ENCODE measurements at regions not wholly inside any gene's neighbourhood (a gene's known extent, or its start where the extent isn't known, plus 50 kb on each side); places are given as distances from the start of the nearest gene placed in this dataset.

GRCh38 chr13:90615236-90615635 is 732.3 kb upstream of the MIR17HG start:
- Mint-ChIP-seq H3K4me1 (no peaks in the 10 kb centered on the region), H3K36me3 (ENCODE audit: low read depth) (no peaks in the 10 kb centered on the region), H3K27me3 (ENCODE audit: low read depth, poor library complexity) (peaks cover 7% of the 10 kb centered on the region), H3K27ac (no peak overlapping the region), H3K4me3 (no peak overlapping the region), H3K9me3 (peaks cover 9% of the 10 kb centered on the region)
- no peak for DNase-seq
- TF ChIP-seq, protein P1, sequence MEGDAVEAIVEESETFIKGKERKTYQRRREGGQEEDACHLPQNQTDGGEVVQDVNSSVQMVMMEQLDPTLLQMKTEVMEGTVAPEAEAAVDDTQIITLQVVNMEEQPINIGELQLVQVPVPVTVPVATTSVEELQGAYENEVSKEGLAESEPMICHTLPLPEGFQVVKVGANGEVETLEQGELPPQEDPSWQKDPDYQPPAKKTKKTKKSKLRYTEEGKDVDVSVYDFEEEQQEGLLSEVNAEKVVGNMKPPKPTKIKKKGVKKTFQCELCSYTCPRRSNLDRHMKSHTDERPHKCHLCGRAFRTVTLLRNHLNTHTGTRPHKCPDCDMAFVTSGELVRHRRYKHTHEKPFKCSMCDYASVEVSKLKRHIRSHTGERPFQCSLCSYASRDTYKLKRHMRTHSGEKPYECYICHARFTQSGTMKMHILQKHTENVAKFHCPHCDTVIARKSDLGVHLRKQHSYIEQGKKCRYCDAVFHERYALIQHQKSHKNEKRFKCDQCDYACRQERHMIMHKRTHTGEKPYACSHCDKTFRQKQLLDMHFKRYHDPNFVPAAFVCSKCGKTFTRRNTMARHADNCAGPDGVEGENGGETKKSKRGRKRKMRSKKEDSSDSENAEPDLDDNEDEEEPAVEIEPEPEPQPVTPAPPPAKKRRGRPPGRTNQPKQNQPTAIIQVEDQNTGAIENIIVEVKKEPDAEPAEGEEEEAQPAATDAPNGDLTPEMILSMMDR (IDR thresholded peaks at IDR 0.05), result no peak

- Mint-ChIP-seq H3K27ac (no peak overlapping the region), H3K36me3 (ENCODE audit: low read depth) (no peaks in the 10 kb centered on the region), H3K9me3 (peaks cover 9% of the 10 kb centered on the region), H3K27me3 (ENCODE audit: low read depth, poor library complexity) (peaks cover 7% of the 10 kb centered on the region), H3K4me1 (no peaks in the 10 kb centered on the region), H3K4me3 (no peak overlapping the region)
- TF ChIP-seq, protein P1 (IDR thresholded peaks at IDR 0.05), result no peak
- no peak for DNase-seq
Measured at GRCh38 chr13:90615767-90616166, 731.7 kb upstream of the MIR17HG start.

DNA sequence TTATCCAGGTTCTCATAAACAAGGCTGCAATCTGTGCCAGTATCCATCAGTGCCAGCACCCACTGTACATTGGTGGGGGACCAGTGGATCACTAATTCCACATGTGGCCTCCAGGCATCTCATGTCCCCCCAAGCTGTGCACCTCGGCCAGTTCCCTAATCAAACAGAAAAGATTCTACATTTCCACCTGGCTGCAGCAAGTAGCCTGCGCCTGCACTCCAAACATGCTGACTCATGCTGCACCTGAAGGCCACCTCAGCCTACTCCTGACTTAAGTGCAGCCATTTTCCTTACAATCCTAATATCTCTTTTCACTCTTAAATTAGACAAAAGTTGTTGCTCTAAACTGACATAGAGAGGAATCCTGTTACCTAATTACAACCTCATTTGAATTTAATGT is 729.4 kb upstream of the MIR17HG start:
- Mint-ChIP-seq H3K4me1 (no peaks in the 10 kb centered on the region), H3K27me3 (ENCODE audit: low read depth, poor library complexity) (no peaks in the 10 kb centered on the region), H3K9me3 (peaks cover 9% of the 10 kb centered on the region), H3K27ac (no peak overlapping the region), H3K36me3 (ENCODE audit: low read depth) (no peaks in the 10 kb centered on the region), H3K4me3 (no peak overlapping the region)
- no peak for DNase-seq
- TF ChIP-seq, protein P1 (IDR thresholded peaks at IDR 0.05), result no peak

DNA sequence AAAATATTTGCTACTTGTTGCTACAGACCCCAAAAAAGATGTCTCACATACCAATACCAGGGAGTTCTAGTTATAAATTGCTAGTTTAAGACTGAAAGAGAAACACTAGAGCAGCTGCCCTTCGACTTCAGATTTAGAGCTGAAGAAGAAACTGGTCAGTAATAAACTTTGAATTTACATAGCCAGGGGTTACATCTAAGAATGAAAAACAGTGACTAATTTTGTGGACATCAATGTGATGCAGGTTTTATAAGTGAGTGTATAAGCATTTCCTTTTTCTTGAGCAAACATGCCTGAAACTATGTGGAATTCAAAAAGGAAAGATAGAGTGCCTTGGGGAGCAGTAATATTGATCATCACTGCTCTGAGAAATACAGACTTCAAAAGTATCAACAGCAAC is 724.9 kb upstream of the MIR17HG start:
- Mint-ChIP-seq H3K9me3 (peaks cover 9% of the 10 kb centered on the region), H3K4me1 (no peaks in the 10 kb centered on the region), H3K27me3 (ENCODE audit: low read depth, poor library complexity) (no peaks in the 10 kb centered on the region)

DNA sequence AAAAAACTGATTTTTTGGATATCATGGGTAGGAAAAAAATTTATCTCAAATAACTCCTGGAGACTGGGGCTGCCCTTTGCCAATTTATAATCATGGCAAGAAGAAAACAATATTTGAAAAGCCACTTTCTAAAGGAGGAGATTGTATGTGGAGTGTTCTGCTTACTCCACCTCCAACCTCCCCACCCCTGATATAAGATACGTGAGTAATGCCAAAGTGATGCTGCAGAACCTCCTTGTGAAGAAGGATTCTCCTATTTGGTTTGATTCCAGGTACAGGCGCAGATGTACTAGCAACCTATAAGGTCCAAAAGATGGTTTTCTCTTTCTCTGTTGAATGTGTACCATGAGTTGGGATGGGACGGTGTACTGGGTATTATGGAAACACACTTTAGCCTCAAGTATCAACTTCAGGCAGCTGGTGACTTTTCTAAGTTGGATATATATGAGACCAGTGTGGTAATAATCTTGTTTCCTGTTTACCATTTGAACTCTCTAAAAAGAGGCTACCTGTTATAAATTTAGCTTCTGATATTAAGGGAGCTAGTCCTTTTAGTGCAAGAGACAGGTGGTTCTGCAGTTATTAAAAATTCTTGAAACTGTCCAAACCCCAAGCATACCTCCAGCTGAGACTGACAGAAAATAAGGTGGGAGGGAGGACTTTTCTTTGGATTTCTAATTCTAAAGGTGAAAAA is 724.0 kb upstream of the MIR17HG start:
- TF ChIP-seq, protein P1 (IDR thresholded peaks at IDR 0.05), result no peak
- DNase-seq, result no peak
- H3K4me1 Mint-ChIP-seq, result no peaks in the 10 kb centered on the region
- H3K4me3 Mint-ChIP-seq, result no peak overlapping the region
- H3K36me3 Mint-ChIP-seq (ENCODE audit: low read depth), result no peaks in the 10 kb centered on the region
- H3K9me3 Mint-ChIP-seq, result peaks cover 2% of the 10 kb centered on the region
- H3K27ac Mint-ChIP-seq, result no peak overlapping the region
- H3K27me3 Mint-ChIP-seq (ENCODE audit: low read depth, poor library complexity), result no peaks in the 10 kb centered on the region

More for the DNA sequence above, 724.9 kb upstream of the MIR17HG start:
- H3K4me3 Mint-ChIP-seq, result no peak overlapping the region
- H3K36me3 Mint-ChIP-seq (ENCODE audit: low read depth), result no peaks in the 10 kb centered on the region
- no peak overlapping the region for H3K27ac Mint-ChIP-seq
- TF ChIP-seq, protein P1 (IDR thresholded peaks at IDR 0.05), result no peak
- no peak for DNase-seq

GRCh38 chr13:90627813-90628212 is 719.7 kb upstream of the MIR17HG start:
- Mint-ChIP-seq H3K27ac (no peak overlapping the region), H3K4me3 (no peak overlapping the region), H3K9me3 (no peaks in the 10 kb centered on the region), H3K27me3 (ENCODE audit: low read depth, poor library complexity) (no peaks in the 10 kb centered on the region), H3K36me3 (ENCODE audit: low read depth) (no peaks in the 10 kb centered on the region), H3K4me1 (no peaks in the 10 kb centered on the region)
- TF ChIP-seq, protein P1 (IDR thresholded peaks at IDR 0.05), result no peak
- DNase-seq, result no peak
